Right renal cortex interstitium (tissue), 3 donors: ENCODE measurements at regions not wholly inside any gene's neighbourhood (a gene's known extent, or its start where the extent isn't known, plus 50 kb on each side); places are given as distances from the start of the nearest gene placed in this dataset.

Source experiments
- DNase-seq, 3 donors: peaks; one replicate each; pipeline ENCODE4 v3.0.0-alpha.2; 2013; ENCODE audit warnings: low read depth in 3 of 3, low spot score in 2 of 3

GRCh38 chr2:128523457-128523856, 204.8 kb upstream of the HS6ST1 start:
- DNase-seq = no peak

- DNase-seq = no peak
Measured at GRCh38 chr2:128524183-128524582, 205.5 kb upstream of the HS6ST1 start.

- DNase-seq = no peak
Measured at GRCh38 chr2:128525653-128526052, 207.0 kb upstream of the HS6ST1 start.

GRCh38 chr2:128526455-128526976, 207.8 kb upstream of the HS6ST1 start:
- no peak for DNase-seq

GRCh38 chr2:128528133-128528532, 209.5 kb upstream of the HS6ST1 start:
- no peak for DNase-seq

- no peak for DNase-seq
Measured at GRCh38 chr2:128530025-128530573, 211.4 kb upstream of the HS6ST1 start.

- DNase-seq = no peak
Measured at GRCh38 chr2:128531856-128532255, 213.2 kb upstream of the HS6ST1 start.

GRCh38 chr2:128533101-128533500, 214.4 kb upstream of the HS6ST1 start:
- no peak for DNase-seq

GRCh38 chr2:128534688-128535392, 216.2 kb upstream of the HS6ST1 start:
- DNase-seq = no peak

GRCh38 chr2:128535953-128536352, 217.3 kb upstream of the HS6ST1 start:
- DNase-seq = no peak

- DNase-seq = no peak
Measured at GRCh38 chr2:128536925-128537620, 218.4 kb upstream of the HS6ST1 start.

GRCh38 chr2:128537646-128538045, 219.0 kb upstream of the HS6ST1 start:
- DNase-seq = no peak

- DNase-seq = no peak
Measured at GRCh38 chr2:128538396-128538795, 219.7 kb upstream of the HS6ST1 start.

GRCh38 chr2:128540670-128541069, 222.0 kb upstream of the HS6ST1 start:
- DNase-seq = no peak

GRCh38 chr2:128541448-128541847, 222.8 kb upstream of the HS6ST1 start:
- DNase-seq = no peak

GRCh38 chr2:128543036-128543435, 224.4 kb upstream of the HS6ST1 start:
- DNase-seq = no peak

- DNase-seq = no peak
Measured at GRCh38 chr2:128543646-128544045, 225.0 kb upstream of the HS6ST1 start.

- DNase-seq = no peak
Measured at GRCh38 chr2:128544321-128545037, 225.8 kb upstream of the HS6ST1 start.

GRCh38 chr2:128545085-128545484, 226.4 kb upstream of the HS6ST1 start:
- no peak for DNase-seq

GRCh38 chr2:128545829-128546228, 227.2 kb upstream of the HS6ST1 start:
- no peak for DNase-seq

- no peak for DNase-seq
Measured at GRCh38 chr2:128547667-128548066, 229.0 kb upstream of the HS6ST1 start.
